GM18505 (cell line): ENCODE measurements at regions not wholly inside any gene's neighbourhood (a gene's known extent, or its start where the extent isn't known, plus 50 kb on each side); places are given as distances from the start of the nearest gene placed in this dataset.
"Not testable (repeated sequence)": the region's sequence is repeated elsewhere in the genome, so short reads cannot be mapped to it uniquely, and the experiment has no call there.

Experiments
- ATAC-seq: cut with Tn5 transposase; IDR thresholded peaks from one replicate; pipeline ENCODE4 v1.9.1; 2021; ENCODE audit not compliant: unreplicated experiment
- POLR2A ChIP-seq: IDR thresholded peaks from 4 replicates; pipeline ENCODE4 v1.6.1; 2011; ENCODE audit warnings: borderline replicate concordance; ENCODE audit not compliant: insufficient read depth, insufficient read length; ENCODE audit errors: extremely low read depth

- ATAC-seq = no peak
Observed at GRCh38 chr13:44662515-44662914, 86.4 kb upstream of the TSC22D1 start.

GRCh38 chr13:44661936-44662335, 85.8 kb upstream of the TSC22D1 start:
- TF ChIP-seq POLR2A = no peak
- ATAC-seq = no peak

More at GRCh38 chr13:44662515-44662914, 86.4 kb upstream of the TSC22D1 start:
- no peak for TF ChIP-seq POLR2A

- ATAC-seq = no peak
- TF ChIP-seq POLR2A = no peak
Observed at GRCh38 chr13:44660050-44660449, 83.9 kb upstream of the TSC22D1 start.

GRCh38 chr13:44652962-44653660, 77.0 kb upstream of the TSC22D1 start:
- TF ChIP-seq POLR2A = no peak
- no peak for ATAC-seq

GRCh38 chr13:44652168-44652567, 76.0 kb upstream of the TSC22D1 start:
- no peak for ATAC-seq
- TF ChIP-seq POLR2A = no peak

- TF ChIP-seq POLR2A = no peak
- ATAC-seq = no peak
Observed at GRCh38 chr13:44651724-44652123, 75.6 kb upstream of the TSC22D1 start.

- no peak for TF ChIP-seq POLR2A
- no peak for ATAC-seq
Observed at GRCh38 chr13:44651209-44651608, 75.1 kb upstream of the TSC22D1 start.

- no peak for ATAC-seq
- TF ChIP-seq POLR2A = no peak
Observed at GRCh38 chr13:44649834-44650233, 73.7 kb upstream of the TSC22D1 start.

GRCh38 chr13:44649104-44649428, 72.9 kb upstream of the TSC22D1 start:
- no peak for ATAC-seq
- TF ChIP-seq POLR2A = no peak

- no peak for ATAC-seq
- TF ChIP-seq POLR2A = no peak
Observed at GRCh38 chr13:44648392-44649103, 72.4 kb upstream of the TSC22D1 start.

- ATAC-seq = not testable (repeated sequence)
Observed at GRCh38 chr13:44647560-44647959, 71.4 kb upstream of the TSC22D1 start.

GRCh38 chr13:44646044-44646443, 69.9 kb upstream of the TSC22D1 start:
- no peak for TF ChIP-seq POLR2A
- ATAC-seq = no peak

GRCh38 chr13:44643256-44643655, 67.1 kb upstream of the TSC22D1 start:
- ATAC-seq = no peak
- TF ChIP-seq POLR2A = no peak

- TF ChIP-seq POLR2A = no peak
- ATAC-seq = no peak
Observed at GRCh38 chr13:44637581-44637980, 61.5 kb upstream of the TSC22D1 start.
